Bronchial epithelial cell (primary cell): ENCODE measurements at regions not wholly inside any gene's neighbourhood (a gene's known extent, or its start where the extent isn't known, plus 50 kb on each side); places are given as distances from the start of the nearest gene placed in this dataset.
"Not testable (repeated sequence)": the region's sequence is repeated elsewhere in the genome, so short reads cannot be mapped to it uniquely, and the experiment has no call there.

Source experiments
- DNase-seq: peaks from one replicate; pipeline ENCODE4 v3.0.0-alpha.2; 2010; ENCODE audit warnings: low read depth
- FAIRE-seq: peaks from 2 replicates; lab custom pipeline; 2011; peaks lifted over from hg19 to GRCh38; lab: Jason Lieb, UNC
- H3K27me3 ChIP-seq: 2 replicates; pipeline ENCODE4 v1.5.1; 2011; ENCODE audit warnings: low read length; ENCODE audit not compliant: control insufficient read depth, insufficient read depth
- H3K36me3 ChIP-seq: 2 replicates; pipeline ENCODE4 v1.5.1; 2011; ENCODE audit warnings: low read length; ENCODE audit not compliant: control insufficient read depth, insufficient read depth
- H3K4me3 ChIP-seq: 2 replicates; pipeline ENCODE4 v1.5.1; 2011; ENCODE audit warnings: mild to moderate bottlenecking, low read depth, low read length, control low read depth
- CTCF ChIP-seq: IDR thresholded peaks from 2 replicates; pipeline ENCODE4 v1.5.1; 2011; ENCODE audit warnings: mild to moderate bottlenecking, moderate library complexity, low read length, control low read depth, inconsistent platforms; ENCODE audit not compliant: insufficient read depth, severe bottlenecking

- DNase-seq (no peak), FAIRE-seq (no peak)
- no peak for TF ChIP-seq CTCF
- Histone ChIP-seq H3K27me3 (no peaks in the 10 kb centered on the region), H3K36me3 (no peaks in the 10 kb centered on the region), H3K4me3 (no peak overlapping the region)
These were observed 143.1 kb downstream of the NR2F2 start for GRCh38 chr15:96473556-96473955.

- DNase-seq: no peak
- no peak overlapping the region for H3K4me3 ChIP-seq
- H3K36me3 ChIP-seq: no peaks in the 10 kb centered on the region
- TF ChIP-seq CTCF: no peak
- H3K27me3 ChIP-seq: no peaks in the 10 kb centered on the region
- no peak for FAIRE-seq
These were observed 143.7 kb downstream of the NR2F2 start for GRCh38 chr15:96474231-96474664.

- no peak for TF ChIP-seq CTCF
- Histone ChIP-seq H3K27me3 (no peaks in the 10 kb centered on the region), H3K36me3 (no peaks in the 10 kb centered on the region), H3K4me3 (no peak overlapping the region)
- no peak for DNase-seq
- FAIRE-seq: no peak
These were observed 146.7 kb downstream of the NR2F2 start for GRCh38 chr15:96477227-96477626.

- not testable (repeated sequence) for H3K4me3 ChIP-seq, H3K27me3 ChIP-seq, H3K36me3 ChIP-seq, FAIRE-seq, DNase-seq
These were observed 153.9 kb downstream of the NR2F2 start for GRCh38 chr15:96484412-96484811.

- DNase-seq (no peak), FAIRE-seq (no peak)
- no peaks in the 10 kb centered on the region for H3K36me3 ChIP-seq
- no peaks in the 10 kb centered on the region for H3K27me3 ChIP-seq
- no peak overlapping the region for H3K4me3 ChIP-seq
- TF ChIP-seq CTCF: no peak
These were observed 154.3 kb downstream of the NR2F2 start for GRCh38 chr15:96484830-96485229.

GRCh38 chr15:96487245-96487644 is 156.7 kb downstream of the NR2F2 start:
- Histone ChIP-seq H3K4me3 (no peak overlapping the region), H3K36me3 (no peaks in the 10 kb centered on the region), H3K27me3 (no peaks in the 10 kb centered on the region)
- FAIRE-seq (no peak), DNase-seq (no peak)
- TF ChIP-seq CTCF: no peak

- not testable (repeated sequence) for FAIRE-seq, H3K4me3 ChIP-seq, H3K36me3 ChIP-seq, H3K27me3 ChIP-seq, DNase-seq
These were observed 160.7 kb downstream of the NR2F2 start for GRCh38 chr15:96491066-96491699.

- H3K4me3 ChIP-seq, H3K27me3 ChIP-seq, FAIRE-seq, H3K36me3 ChIP-seq, DNase-seq: not testable (repeated sequence)
These were observed 161.5 kb downstream of the NR2F2 start for GRCh38 chr15:96491700-96492644.
